ENCODE measurements at regions not wholly inside any gene's neighbourhood (a gene's known extent, or its start where the extent isn't known, plus 50 kb on each side); places are given as distances from the start of the nearest gene placed in this dataset.

DNA sequence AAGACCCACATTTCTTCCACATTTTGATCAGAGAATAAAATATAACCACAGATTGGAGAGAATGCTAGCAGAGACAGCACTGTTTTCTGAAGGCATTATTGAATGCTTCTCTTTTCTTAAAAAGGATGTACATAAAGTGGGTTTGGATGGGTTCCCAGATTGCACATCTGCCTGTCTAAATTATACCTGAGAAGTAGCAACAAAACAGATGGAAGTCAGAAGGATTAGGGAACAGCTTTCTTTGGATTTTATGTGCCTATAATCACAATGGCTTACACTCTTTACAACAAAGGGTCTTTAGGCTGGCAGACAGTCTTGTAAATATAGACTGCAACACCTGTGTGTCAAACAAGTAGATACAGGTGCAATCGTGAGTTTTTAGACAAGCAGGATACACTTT is 622.2 kb upstream of the MANEA start (continued):
- TF ChIP-seq CUX1 (IDR thresholded peaks at IDR 0.05; ENCODE audit: insufficient replicate concordance, low read depth, low read length) (no peak), ZNF622 (IDR thresholded peaks at IDR 0.05) (no peak), ATF7 (IDR thresholded peaks at IDR 0.05; ENCODE audit: low read depth) (no peak), JUND (IDR thresholded peaks at IDR 0.05; ENCODE audit: low read depth, low read length) (no peak), STAT3 (IDR thresholded peaks at IDR 0.05; ENCODE audit: low read depth, low read length) (no peak), SREBF1 (IDR thresholded peaks at IDR 0.05; ENCODE audit: low read length) (no peak), TCF12 (IDR thresholded peaks at IDR 0.05; ENCODE audit: low read depth, low read length) (no peak), RB1 (IDR thresholded peaks at IDR 0.05; ENCODE audit: borderline replicate concordance) (no peak), MTA2 (IDR thresholded peaks at IDR 0.05; ENCODE audit: low read depth) (no peak), NKRF (conservative IDR thresholded peaks at IDR 0.05) (no peak), CHD4 (IDR thresholded peaks at IDR 0.05) (no peak), NFIC (IDR thresholded peaks at IDR 0.05; ENCODE audit: low read depth, low read length) (no peak), BRCA1 (IDR thresholded peaks at IDR 0.05; ENCODE audit: low read depth, low read length) (no peak), EZH2 (IDR thresholded peaks at IDR 0.05; ENCODE audit: borderline replicate concordance, control insufficient read depth, low read depth, low read length) (no peak)

Measured in GM12878 (cell line).